ENCODE measurements at regions not wholly inside any gene's neighbourhood (a gene's known extent, or its start where the extent isn't known, plus 50 kb on each side); places are given as distances from the start of the nearest gene placed in this dataset.
"Not testable (repeated sequence)": the region's sequence is repeated elsewhere in the genome, so short reads cannot be mapped to it uniquely, and the experiment has no call there.

GRCh38 chr1:47491341-47491753, 53.5 kb downstream of the FOXD2 start:
- no peak for DNase-seq

GRCh38 chr1:47495176-47495713, 57.4 kb downstream of the FOXD2 start:
- DNase-seq = no peak

- no peak for DNase-seq
Observed at GRCh38 chr1:47498551-47498950, 60.7 kb downstream of the FOXD2 start.

- DNase-seq = no peak
Observed at GRCh38 chr1:47501069-47501468, 63.2 kb downstream of the FOXD2 start.

- no peak for DNase-seq
Observed at GRCh38 chr1:47502746-47503370, 65.0 kb downstream of the FOXD2 start.

GRCh38 chr1:47504840-47505239, 67.0 kb downstream of the FOXD2 start:
- DNase-seq = not testable (repeated sequence)

- no peak for DNase-seq
Observed at GRCh38 chr1:47505267-47505666, 67.4 kb downstream of the FOXD2 start.

- no peak for DNase-seq
Observed at GRCh38 chr1:47506053-47506452, 68.2 kb downstream of the FOXD2 start.

GRCh38 chr1:47507144-47507543, 69.3 kb downstream of the FOXD2 start:
- no peak for DNase-seq

- DNase-seq = peak; percentile 63
Observed at GRCh38 chr1:47507881-47508701, 70.2 kb downstream of the FOXD2 start.

GRCh38 chr1:47508702-47509431, 71.0 kb downstream of the FOXD2 start:
- peak; percentile 7 for DNase-seq

- DNase-seq = no peak
Observed at GRCh38 chr1:47510282-47510811, 72.5 kb downstream of the FOXD2 start.

GRCh38 chr1:47511825-47512224, 74.0 kb downstream of the FOXD2 start:
- no peak for DNase-seq

- DNase-seq = no peak
Observed at GRCh38 chr1:47513393-47513792, 75.5 kb downstream of the FOXD2 start.

GRCh38 chr1:47514229-47514628, 76.4 kb downstream of the FOXD2 start:
- no peak for DNase-seq

GRCh38 chr1:47515164-47515789, 77.4 kb downstream of the FOXD2 start:
- no peak for DNase-seq

- DNase-seq = no peak
Observed at GRCh38 chr1:47517946-47518345, 80.1 kb downstream of the FOXD2 start.

GRCh38 chr1:47519491-47519890, 81.6 kb downstream of the FOXD2 start:
- no peak for DNase-seq

GRCh38 chr1:47519971-47520370, 82.1 kb downstream of the FOXD2 start:
- no peak for DNase-seq

GRCh38 chr1:47521034-47521881, 83.4 kb downstream of the FOXD2 start:
- DNase-seq = no peak

GRCh38 chr1:47522935-47523834, 85.3 kb downstream of the FOXD2 start:
- DNase-seq = no peak
